GM19438 (cell line): ENCODE measurements at regions not wholly inside any gene's neighbourhood (a gene's known extent, or its start where the extent isn't known, plus 50 kb on each side); places are given as distances from the start of the nearest gene placed in this dataset.

Experiments used
- ATAC-seq: cut with Tn5 transposase; IDR thresholded peaks from one replicate; pipeline ENCODE4 v1.9.1; 2021; ENCODE audit warnings: low read depth; ENCODE audit not compliant: unreplicated experiment

- ATAC-seq = no peak
Measured at GRCh38 chr10:129120441-129120840, 346.6 kb upstream of the MGMT start.

- ATAC-seq = no peak
Measured at GRCh38 chr10:129122846-129123245, 344.2 kb upstream of the MGMT start.

GRCh38 chr10:129123428-129123827 is 343.6 kb upstream of the MGMT start:
- ATAC-seq = no peak

- no peak for ATAC-seq
Measured at GRCh38 chr10:129126982-129127381, 340.1 kb upstream of the MGMT start.

DNA sequence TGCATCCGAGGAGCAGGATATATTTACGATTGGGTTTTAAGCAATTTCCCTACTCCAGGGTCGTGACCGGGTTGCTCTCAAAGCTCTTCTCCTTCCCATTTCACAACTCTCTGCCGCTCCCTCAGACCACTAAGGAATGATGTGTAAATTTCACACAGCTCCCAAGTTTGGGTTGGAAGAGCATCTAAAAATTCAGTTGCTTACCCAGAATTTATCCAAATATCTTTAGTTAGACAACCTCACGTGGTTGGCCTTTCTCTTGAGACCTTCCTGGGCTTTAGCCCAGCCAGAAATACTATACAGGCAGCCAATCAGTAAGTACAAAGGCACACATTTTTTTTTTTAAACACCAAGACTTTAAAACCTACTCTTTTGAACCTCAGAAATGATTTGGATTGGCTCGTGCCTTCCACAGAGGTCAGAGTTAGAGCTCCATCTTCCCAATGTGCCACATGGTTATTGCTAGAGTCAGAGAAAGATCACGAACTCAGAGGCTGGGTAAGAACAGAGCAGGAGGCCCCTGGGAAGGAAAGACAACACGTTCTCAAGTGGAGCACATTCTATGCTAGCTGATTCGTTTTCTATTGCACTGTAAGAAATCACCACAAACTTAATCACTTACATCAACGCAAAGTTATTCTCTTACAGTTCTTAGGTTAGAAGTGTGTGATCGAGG is 335.4 kb upstream of the MGMT start:
- ATAC-seq = no peak

- ATAC-seq = no peak
Measured at GRCh38 chr10:129133856-129134255, 333.2 kb upstream of the MGMT start.

- no peak for ATAC-seq
Measured at GRCh38 chr10:129134371-129134770, 332.7 kb upstream of the MGMT start.

DNA sequence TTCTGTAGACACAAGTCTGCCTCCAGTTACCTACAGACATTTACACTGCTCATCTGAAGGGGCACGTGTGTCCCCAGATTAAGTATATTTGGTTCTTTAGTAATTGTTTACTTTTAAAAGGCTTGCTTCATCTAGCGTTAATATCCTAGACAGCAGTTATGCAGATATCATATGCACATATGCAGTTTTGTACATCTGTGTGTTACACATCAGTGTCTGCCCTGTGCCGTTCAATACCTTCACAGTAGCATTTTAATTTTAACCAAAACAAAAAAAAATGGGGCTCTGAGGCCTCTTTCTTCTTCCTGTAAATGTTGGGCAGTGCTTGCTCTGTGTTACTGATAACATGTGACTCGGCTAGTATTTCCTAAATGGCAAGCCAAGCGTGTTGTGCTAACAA is 331.4 kb upstream of the MGMT start:
- no peak for ATAC-seq

GRCh38 chr10:129136074-129136473 is 331.0 kb upstream of the MGMT start:
- no peak for ATAC-seq

GRCh38 chr10:129136951-129137350 is 330.1 kb upstream of the MGMT start:
- no peak for ATAC-seq

DNA sequence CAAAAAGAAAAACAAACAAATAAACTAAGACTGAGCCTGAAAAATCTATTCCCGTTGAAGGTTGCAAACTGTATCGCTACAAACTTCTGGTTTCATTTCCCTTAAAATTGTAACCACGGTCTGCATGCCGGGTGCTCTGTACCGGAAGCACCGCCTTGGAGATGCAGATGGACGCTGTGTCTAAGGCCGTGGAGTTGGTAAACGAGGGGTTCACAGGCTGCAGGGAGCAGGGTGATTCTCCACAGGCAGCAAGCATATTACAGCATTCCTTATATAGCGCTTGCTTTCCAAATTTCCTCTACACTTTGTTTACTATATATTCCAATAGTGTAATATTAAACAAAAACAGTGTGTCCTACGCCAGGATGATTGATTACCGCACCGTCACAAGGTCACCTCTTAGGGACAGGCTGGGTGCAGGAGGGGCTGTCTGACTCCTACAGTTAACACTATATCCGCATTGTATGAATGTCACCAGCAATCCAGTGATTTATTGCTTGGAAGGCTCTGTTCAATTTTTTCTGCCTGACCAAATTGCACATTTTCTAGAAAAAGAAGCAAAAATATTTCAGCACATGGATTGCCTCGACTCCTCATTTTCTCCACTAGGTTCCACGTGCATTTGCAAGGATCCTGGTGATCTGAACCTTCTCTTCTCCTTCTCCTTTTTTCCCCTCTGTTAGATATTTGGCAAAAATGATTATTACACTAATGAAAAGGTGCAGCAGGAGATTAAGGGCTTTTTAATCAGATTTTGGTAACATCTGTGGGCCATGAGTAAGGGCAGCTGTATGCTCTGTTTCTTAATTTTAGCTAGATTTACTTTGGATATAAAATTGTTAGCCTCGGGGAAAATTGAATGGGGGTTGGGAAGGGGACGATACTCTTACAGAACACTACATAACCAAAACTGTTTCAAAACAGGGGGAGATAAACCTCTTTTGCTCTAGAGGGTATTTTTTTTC is 325.8 kb upstream of the MGMT start:
- ATAC-seq = no peak

DNA sequence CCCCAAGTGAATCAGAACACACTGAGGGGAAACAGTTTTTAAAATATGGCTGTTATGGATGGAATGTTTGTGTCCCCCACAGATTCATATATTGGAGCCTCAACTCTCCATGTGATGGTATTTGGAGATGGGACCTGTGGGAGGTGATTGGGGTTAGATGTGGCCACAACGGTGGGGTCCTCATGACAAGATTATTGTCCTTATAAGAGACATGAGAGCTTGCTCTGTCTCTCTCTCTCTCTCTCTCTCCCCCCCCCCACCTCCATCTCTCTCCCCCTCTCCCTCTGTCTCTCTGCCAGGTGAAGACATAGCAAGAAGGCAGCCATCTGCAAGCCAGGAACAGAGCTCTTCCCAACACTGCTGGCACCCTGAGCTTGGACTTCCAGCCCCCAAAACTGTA is 315.8 kb upstream of the MGMT start:
- ATAC-seq = no peak

DNA sequence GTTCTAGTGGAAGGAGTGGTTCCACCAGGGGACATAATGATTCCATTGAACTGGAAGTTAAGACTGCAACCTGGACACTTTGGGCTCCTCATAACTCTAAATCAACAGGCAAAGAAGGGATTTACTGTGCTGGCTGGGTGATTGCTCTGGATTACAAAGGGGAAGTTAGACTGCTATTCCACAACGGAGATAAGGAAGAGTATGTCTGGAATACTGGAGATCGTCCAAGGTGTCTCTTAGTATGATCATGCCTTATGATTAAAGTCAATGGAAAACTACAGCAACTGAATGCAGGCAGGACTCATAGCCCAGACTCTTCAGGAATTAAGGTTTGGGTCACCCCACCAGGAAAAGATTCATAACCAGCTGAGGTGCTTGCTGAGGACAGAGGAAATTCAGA is 310.6 kb upstream of the MGMT start:
- no peak for ATAC-seq

- ATAC-seq = no peak
Measured at GRCh38 chr10:129157185-129157584, 309.9 kb upstream of the MGMT start.

GRCh38 chr10:129161150-129161549 is 305.9 kb upstream of the MGMT start:
- ATAC-seq = no peak

DNA sequence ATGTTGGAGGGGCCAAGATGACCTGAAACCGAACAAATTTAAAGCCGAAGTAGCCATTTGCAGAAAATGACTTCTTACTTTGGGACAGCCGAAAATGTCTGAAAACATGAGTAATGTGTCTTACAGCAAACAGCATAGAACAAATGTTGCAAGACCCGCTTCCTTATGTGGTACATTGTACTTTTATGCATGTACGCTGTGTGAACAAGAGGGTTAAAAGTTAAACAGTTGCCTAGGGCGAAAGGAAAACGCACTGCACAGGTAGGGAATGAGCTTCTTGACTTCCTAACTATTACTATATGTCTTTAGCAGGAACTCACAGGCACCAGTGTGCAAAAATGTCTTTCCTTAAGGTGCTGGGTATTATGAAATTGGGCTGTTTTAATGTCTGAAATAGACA is 303.5 kb upstream of the MGMT start:
- no peak for ATAC-seq

DNA sequence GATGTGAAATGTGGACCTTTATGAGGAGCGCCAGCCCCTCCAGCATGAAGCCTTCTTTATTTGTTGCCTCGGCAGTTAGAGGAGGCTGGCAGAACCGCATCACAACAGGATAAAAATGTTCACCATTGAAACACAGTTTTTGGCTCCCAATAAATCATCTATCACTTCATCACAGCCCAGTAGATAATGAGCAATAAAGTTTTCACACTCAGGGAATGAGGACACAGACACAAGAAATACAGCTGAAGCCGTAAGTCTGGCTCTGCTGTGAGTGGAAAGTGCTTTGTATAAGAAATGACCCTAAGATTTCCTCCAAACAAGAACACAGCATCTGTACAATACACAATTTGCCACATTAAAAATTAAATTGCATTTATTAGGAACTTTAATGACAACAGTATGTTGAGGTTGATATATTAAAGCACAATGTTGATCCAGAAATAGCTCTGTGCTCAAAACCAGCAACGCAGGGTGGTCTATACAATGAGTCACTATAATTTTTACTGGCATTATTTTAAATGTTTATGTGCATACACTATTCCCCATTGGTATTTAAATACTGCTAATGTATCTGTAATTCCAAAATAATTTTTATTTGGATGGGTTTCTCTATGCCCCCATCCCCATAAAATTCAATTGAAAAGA is 301.8 kb upstream of the MGMT start:
- no peak for ATAC-seq

GRCh38 chr10:129165770-129166169 is 301.3 kb upstream of the MGMT start:
- ATAC-seq = no peak

DNA sequence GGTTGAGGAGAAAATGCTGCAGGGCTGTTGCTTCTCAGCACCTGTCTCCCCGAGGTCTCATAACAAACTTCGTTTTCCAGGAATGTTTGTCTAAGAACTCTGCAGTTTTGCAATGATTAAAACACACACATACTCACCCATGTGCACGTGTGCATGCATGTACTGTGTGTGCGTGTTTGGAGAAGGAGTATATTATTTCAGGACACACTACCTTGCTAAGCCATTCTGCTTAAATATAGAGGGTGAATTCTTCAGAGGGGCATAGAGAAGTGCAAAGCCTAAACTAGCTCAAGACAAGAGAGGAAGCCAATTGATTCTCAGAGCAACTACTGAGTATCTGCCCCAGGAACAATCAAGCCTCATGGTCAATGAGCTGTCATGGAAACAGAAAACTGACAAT is 298.4 kb upstream of the MGMT start:
- no peak for ATAC-seq

- no peak for ATAC-seq
Measured at GRCh38 chr10:129169115-129169514, 297.9 kb upstream of the MGMT start.

- ATAC-seq = no peak
Measured at GRCh38 chr10:129170812-129171211, 296.2 kb upstream of the MGMT start.
